ENCODE measurements at regions not wholly inside any gene's neighbourhood (a gene's known extent, or its start where the extent isn't known, plus 50 kb on each side); places are given as distances from the start of the nearest gene placed in this dataset.
"Not testable (repeated sequence)": the region's sequence is repeated elsewhere in the genome, so short reads cannot be mapped to it uniquely, and the experiment has no call there.

DNA sequence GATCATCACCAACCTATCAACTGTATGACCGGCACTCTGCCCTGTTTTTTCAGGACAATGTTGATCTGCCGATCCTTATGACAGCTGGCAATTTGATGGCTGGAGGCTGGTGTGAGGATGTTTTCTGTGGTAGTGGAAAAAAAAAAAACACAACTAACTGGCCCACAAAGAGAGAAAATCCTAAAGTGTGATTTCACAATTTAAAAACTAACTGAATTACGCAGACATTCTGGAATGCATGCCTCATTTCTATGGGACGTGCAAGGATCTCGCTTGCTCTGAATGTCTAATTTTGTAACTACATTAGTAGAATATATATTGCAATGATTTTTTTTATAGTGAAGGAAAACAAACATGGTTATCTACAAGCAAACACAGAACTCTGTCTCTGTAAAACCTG lies 590.5 kb downstream of the ETS1 start:
- DNase-seq (ENCODE audit: extremely low read depth, low read depth, low spot score) = no peak

DNA sequence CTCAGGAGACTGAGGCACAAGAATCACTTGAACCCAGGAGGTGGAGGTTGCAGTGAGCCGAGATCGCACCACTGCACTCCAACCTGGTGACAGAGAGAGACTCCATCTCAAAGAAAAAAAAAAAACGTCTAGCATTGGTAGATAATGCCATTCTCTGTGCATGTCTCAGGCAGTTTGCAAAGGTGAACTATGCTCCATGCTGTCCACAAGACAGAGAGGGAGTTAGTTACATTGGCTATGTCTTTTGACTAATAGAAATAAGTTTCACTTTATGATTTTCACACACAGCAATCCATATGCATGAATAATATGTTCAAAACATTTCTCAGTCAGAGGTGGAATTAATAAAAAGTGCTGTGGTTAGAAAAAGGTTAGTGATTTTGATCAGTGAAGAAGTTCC lies 591.4 kb downstream of the ETS1 start:
- DNase-seq (ENCODE audit: extremely low read depth, low read depth, low spot score) = no peak

- no peak for DNase-seq (ENCODE audit: extremely low read depth, low read depth, low spot score)
Observed at GRCh38 chr11:127994736-127995135, 592.6 kb downstream of the ETS1 start.

DNA sequence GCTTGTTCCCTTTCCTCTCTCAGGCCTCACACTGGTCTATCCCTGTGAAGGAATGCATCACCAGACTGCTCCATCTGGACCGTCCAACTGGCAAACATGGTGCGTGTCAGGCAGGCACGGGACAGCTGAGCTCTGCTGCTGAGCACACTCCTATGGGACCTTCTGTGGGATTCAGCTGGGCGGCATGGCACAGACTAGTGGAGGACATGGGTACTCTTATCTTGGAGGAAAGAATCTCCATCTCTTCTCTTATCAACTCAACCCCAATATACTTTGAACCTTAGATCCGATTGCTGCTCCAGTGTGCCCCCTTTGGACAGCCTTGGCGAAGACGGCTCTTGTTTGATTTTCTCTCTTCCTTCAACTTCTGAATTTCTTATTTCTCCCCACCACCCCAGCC lies 593.6 kb downstream of the ETS1 start:
- no peak for DNase-seq (ENCODE audit: extremely low read depth, low read depth, low spot score)

- DNase-seq (ENCODE audit: extremely low read depth, low read depth, low spot score) = no peak
Observed at GRCh38 chr11:127993281-127993680, 594.1 kb downstream of the ETS1 start.

GRCh38 chr11:127986073-127986472 lies 601.3 kb downstream of the ETS1 start:
- no peak for DNase-seq (ENCODE audit: extremely low read depth, low read depth, low spot score)

DNA sequence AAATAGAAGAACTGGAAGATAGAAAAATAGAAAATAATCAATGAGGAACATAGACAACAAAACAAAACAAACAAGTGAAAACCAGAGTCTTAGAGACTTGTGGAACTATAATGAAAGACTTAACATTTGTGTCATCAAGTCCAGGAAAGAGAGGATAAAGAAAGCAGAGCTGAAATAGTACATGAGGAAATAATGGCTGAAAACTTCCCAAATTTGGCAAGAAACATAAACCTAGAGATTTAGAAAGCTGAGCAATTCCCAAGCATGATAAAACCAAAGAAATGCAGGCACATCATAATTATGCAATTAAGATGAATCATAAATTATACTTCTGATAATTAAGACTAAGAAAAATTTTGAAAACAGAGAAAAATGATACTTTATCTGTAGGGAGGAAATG lies 614.5 kb downstream of the ETS1 start:
- no peak for DNase-seq (ENCODE audit: extremely low read depth, low read depth, low spot score)

DNA sequence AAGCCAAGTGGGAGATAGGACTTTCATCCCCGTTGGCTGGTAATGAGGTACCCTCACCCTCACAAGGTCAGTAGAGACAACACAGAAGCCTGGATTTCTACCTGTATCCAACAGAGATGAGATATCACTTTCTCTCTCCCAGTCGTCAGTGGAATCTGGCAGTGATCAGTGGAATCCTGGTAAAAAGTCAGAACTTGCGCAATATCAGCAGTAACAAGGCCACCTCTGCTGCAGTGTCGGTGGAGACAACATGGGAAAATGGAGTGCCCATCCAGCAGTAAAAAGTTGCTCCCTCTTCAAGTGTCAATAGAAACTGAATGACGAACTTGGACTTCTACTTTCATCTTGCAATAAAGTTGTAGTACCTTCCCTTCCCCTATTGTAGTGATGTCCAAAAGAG lies 615.9 kb downstream of the ETS1 start:
- DNase-seq (ENCODE audit: extremely low read depth, low read depth, low spot score) = no peak

- DNase-seq (ENCODE audit: extremely low read depth, low read depth, low spot score) = no peak
Observed at GRCh38 chr11:127966821-127967220, 620.5 kb downstream of the ETS1 start.

GRCh38 chr11:127965939-127966668 lies 621.3 kb downstream of the ETS1 start:
- DNase-seq (ENCODE audit: extremely low read depth, low read depth, low spot score) = no peak

DNA sequence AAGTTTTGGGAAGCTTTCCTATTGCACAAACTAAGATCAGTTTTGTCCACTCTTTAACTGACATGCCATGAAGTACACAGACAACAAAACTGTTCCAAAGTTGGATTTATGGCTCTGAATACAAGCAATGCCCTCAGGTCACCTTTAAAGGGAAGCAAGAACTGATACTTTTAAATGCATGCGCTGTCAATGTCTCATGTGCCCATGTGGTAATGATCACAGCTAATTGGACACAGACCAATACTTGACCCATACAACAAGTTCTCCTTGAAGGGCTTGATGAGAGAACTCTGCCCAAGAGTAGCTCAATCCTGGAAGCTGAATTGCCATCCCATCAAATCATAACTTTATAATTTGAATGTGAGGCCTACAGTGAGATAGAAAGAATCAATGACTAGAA lies 624.9 kb downstream of the ETS1 start:
- DNase-seq (ENCODE audit: extremely low read depth, low read depth, low spot score) = no peak

DNA sequence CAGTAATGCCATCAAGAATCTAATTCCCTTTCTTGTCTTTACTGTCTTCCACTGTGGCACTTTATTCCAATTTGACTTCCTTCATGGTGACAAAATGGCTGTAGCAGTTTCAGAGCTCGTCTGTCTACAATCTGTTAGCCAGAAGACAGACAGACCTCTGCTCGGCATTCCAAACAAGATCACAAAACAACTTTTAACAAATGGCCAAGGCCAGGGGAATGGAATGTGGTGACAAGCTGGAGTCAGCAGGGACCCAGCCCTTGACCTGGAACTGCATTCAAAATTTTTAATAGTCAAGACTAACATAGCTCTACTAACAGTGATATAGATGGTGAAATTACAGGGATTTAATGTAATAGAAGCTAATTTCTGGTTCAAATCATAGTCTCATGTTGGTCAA lies 637.2 kb downstream of the ETS1 start:
- DNase-seq (ENCODE audit: extremely low read depth, low read depth, low spot score) = no peak

DNA sequence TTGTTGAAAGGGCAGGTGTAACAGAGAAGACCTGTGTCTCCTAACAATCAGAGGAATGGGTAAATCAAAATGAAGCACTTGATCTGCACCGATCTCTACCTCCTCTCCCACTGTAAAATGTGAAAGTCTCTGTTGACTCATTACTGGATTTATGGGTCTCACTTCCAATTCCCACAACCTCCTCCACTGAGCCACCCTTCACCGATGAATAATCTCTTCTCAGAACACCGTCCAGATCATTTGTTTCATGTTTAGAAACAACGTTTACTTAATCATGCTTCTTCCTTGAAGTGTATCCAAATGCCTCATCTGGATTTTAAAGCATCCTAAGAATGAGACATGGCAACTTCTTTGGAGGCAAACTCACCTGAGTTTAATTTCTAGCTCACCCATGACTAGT lies 643.6 kb downstream of the ETS1 start:
- DNase-seq (ENCODE audit: extremely low read depth, low read depth, low spot score) = no peak

DNA sequence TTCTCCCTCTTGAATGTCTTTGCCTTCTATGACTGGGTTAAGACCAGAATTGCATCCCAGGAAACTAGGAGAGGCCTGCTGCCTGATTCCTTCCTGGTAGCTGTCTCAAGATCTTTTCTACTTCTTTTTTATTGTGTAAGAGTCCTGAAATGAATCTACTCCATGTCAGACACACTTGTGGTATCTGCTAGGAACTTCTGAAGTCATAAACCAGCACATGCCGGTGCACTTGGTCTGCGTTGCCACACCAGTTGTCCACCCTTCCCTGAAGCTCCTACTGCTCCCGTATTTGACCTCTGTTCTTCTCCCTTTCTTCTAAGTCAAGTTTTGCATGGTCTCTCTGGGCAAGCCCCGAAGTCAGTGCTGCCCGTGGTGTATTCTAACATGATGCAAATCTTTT lies 644.2 kb downstream of the ETS1 start:
- DNase-seq (ENCODE audit: extremely low read depth, low read depth, low spot score) = no peak

- DNase-seq (ENCODE audit: extremely low read depth, low read depth, low spot score) = not testable (repeated sequence)
Observed at GRCh38 chr11:127941554-127941953, 645.8 kb downstream of the ETS1 start.

- DNase-seq (ENCODE audit: extremely low read depth, low read depth, low spot score) = no peak
Observed at GRCh38 chr11:127939000-127939399, 648.4 kb downstream of the ETS1 start.

- DNase-seq (ENCODE audit: extremely low read depth, low read depth, low spot score) = no peak
Observed at GRCh38 chr11:127935081-127935480, 652.3 kb downstream of the ETS1 start.

DNA sequence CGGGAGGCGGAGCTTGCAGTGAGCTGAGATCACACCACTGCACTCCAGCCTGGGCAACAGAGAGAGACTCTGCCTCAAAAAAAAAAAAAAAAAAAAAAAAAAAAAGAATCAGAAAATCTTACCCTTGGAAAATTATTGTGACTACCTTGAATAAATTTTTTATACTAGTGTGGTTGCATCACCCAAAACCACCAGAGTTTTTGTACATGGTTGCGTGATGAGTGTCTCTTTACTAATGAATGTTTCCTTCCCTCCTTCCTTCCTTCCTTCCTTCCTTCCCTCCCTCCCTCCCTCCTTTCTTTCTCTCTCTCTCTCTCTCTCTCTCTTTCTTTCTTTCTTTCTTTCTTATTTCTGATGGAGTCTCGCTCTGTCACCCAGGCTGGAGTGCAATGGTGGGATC lies 653.4 kb downstream of the ETS1 start:
- not testable (repeated sequence) for DNase-seq (ENCODE audit: extremely low read depth, low read depth, low spot score)

DNA sequence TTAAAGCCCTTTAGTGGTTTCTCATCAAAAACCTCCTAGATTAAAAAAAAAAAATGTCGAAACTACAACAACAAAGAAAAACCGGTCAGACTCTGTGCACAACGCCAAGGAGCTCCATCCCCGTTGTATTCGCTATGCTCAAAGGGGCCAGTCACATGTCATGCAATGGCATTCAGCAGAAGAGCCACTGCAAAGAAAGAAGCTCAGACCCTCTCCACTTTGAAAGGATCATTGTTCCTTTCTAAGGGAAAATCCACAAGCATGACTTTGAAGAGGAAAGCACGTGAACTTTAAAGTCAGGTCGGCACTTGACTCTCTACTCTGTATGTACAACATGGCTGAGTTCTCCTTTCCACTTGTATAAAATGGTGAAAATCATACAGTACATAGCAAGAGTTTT lies 655.6 kb downstream of the ETS1 start:
- DNase-seq (ENCODE audit: extremely low read depth, low read depth, low spot score) = no peak

GRCh38 chr11:127926721-127927120 lies 660.6 kb downstream of the ETS1 start:
- no peak for DNase-seq (ENCODE audit: extremely low read depth, low read depth, low spot score)

DNA sequence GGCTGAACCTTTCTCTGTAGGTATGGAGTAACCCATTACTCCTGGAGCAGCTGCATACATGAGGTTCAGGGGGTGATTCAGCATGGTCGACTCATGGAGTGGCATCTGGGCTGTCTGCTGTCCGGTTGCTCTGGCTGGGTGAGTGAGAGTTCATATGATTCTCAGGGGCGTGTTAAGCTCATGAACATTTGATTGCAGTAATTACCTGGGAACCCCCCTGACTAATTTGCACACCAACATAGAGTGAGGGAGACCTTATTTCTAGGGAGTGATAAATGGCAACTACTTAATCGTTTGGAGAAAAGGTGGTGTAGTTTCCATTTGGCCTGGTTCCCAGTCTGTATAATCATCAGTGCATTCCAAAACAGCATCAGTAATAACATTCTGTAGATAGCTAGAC lies 661.9 kb downstream of the ETS1 start:
- DNase-seq (ENCODE audit: extremely low read depth, low read depth, low spot score) = no peak

GRCh38 chr11:127919206-127920000 lies 668.0 kb downstream of the ETS1 start:
- no peak for DNase-seq (ENCODE audit: extremely low read depth, low read depth, low spot score)
